NOMO-1 treated with DMSO at 0.1 percent for 48 hours (cell line): ENCODE measurements at regions not wholly inside any gene's neighbourhood (a gene's known extent, or its start where the extent isn't known, plus 50 kb on each side); places are given as distances from the start of the nearest gene placed in this dataset.

Source experiments
- DNase-seq: peaks from one replicate; lab custom pipeline; 2025; ENCODE audit not compliant: unreplicated experiment; lab: John Stamatoyannopoulos, UW

DNA sequence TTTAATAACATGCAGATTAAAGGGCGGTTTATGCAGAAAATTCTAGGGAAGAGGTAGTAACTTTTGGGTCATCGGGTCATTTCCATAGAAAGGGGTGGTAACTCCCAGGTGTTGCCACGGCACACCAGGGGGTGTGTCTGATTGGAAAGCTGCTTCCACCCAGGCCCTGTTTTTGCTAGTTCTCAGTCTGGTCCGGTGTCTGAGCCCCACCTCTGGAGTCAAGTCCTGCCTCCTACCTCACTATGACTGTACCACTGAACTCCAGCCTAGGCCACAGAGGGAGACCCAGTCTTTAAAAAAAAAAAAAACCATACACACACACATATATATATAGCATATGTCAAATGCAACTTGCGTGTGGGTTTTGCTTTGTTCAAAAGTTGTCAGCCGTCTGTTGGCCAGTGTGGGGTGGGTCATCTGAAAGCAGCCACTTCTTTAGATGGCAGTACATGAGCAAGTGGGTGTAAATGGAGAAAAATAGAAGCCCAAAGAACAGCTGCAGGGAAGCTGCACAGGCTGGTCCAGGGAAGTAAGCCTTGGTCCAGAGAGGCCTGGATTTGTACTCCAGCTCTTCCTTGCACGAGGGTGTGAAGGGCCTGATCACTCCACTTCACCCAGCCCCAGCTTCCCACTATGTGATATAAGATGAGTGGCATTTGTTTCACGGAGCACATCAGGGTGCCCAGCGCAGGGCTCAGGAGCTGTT, 110.7 kb upstream of the SPRY4 start:
- no peak for DNase-seq

DNA sequence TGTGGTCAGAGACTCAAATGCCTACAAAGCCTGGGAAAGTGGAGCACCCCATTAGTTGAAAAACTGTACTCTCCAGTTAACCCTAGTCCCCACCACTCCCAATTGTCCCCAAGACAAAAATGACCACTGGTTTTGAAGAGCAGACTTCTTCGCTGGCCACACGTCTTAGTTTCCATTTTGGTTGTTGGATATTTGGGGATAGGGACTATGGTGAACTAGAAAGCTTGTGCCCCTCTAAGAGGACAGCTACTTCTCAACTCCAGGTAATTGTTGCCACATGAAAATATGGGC, 109.4 kb upstream of the SPRY4 start:
- DNase-seq: no peak

DNA sequence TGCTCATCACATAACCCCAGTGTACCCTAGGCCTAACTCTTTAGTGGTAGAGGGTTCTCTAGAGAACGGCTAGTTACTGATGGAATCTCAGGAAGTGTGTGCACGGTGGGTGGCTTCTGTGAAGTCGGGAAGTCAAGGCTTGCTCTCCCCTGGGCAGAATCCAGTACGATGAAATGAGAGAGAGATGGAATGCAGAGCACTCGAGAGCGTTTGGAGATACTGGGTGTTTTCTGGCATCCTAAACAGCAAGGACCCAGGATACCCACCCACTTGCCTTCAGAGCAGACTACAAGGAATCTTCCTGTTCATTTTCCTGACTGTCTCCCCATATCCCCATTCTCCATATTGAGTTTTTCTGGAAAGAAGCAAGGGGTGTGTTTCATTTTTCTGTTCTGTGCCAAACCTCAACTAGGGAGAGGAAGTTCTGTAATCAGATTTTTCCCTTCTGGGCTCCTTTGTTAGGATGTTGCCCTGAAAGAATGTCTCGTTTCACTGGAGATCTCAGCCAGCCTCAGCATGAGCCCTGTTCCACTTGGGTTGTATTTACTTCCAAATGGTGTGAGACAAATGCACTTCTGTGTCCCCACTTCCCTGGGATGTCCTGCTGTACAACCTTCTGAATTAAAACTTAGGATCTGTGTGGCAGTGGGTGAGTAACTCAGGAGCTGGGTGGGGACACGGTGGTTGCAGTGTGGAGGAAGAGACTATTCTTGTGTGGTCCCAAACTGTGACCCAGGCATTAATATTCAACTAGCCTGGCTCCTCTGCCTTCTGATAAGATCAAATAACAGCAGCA, 108.9 kb upstream of the SPRY4 start:
- no peak for DNase-seq

DNA sequence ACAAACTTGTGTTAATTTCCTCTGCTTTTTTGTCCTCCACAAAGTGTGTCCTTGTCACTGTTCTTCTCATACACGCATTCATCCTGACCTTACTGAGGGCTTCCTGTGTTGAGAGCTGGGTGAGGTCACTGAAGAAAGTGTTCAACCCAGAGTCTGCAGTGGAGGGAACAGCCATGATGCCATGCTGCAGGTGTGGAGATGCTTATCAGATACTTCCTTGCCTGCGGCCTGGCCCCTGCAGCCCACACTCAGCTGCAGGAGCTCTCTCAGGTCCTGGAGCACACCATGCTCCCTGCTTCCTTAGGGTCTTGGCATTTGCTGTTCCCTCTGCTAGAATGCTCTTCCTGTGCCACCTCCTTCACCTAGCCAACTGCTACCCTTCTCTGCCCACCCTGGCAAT, 108.1 kb upstream of the SPRY4 start:
- DNase-seq: no peak

DNA sequence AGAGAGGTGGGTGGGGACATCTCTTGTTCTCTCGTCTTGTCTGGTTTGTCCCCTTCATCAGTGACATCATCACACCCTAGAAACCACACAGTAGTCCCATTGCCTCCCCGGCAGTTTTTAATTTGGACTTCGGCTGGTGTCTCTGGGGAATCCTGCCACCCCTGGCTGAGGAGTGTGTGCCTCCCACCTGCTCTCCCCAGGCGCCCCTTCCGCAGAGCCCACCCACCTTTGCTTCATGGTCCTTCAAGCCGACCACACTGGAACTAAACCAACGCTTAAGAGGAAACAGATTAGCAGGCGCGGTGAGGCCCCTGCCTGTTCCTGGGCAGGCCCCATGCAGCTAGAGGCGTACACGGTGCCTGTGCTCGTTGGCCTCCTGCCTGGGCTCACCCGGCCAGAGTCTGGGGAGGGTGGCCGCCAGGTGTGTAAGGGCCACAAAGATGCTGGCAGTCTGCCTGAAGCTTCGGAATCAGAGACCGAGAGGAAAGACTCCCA, 107.6 kb upstream of the SPRY4 start:
- DNase-seq: no peak

DNA sequence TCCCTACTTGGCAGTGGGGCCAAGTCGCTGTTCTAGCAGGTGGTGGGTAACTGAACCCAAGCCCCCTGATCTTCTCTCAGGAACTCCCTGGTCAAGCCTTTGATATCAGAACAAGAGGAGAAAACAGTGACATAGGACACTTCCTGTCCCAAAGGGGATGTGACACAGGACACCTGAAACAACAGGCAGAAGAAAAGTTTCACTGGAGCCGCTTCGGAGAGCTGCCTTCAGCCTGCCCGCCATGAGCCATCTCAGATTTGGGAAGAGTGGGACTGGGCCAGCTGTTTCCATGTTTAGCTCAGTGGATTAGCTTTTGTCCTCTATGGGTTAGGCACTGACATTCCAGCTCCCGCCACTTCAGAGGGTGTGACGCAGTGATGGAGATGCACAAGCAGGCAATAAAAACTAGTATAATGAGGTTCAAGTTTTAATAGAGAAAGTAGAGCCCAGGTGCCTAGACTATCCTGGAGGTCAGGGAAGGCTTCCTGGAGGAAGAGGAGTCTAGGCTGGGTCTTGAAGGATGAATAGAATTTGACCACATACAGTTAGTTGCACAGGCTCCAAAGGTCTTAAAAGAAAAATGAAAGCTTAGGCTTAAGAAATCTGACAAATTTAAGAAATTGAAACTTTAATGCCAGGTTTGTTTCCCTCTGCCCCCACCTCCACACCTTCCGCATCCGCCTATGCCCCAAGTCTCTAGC, 104.1 kb upstream of the SPRY4 start:
- DNase-seq: no peak

DNA sequence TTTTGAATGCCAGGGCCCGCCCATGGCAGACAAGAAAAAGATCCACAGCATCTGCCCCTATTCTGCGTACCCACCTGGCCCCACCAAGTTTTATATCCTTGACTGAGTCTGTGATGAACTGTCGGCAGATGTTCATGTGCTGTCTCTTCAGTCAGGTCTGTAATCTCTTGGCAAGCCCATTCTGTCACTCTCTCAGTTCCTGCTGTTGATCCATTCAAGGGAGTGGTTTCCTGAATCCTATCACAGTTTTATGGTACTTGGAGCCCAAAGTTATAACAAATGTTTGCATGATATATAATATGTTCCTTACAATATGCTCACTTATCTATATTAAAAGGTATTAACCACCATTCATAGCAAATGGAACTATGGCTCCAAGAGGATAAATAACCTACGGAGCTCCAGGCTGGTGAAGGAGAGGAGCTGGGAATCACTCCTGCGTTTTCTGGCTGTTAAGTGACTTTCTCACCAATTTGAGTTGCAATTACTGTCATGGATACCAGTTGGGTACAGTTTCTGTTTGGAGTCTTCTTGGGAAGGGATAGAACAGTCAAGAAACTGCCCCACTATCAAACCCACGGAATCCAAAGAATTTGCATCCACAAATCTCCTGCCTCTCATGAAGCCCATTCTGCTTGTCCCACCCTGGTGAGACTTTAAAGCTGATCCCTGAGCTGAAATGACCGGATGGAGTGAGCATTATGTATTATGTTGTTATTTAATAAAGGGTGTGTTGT, 103.4 kb upstream of the SPRY4 start:
- DNase-seq: no peak

DNA sequence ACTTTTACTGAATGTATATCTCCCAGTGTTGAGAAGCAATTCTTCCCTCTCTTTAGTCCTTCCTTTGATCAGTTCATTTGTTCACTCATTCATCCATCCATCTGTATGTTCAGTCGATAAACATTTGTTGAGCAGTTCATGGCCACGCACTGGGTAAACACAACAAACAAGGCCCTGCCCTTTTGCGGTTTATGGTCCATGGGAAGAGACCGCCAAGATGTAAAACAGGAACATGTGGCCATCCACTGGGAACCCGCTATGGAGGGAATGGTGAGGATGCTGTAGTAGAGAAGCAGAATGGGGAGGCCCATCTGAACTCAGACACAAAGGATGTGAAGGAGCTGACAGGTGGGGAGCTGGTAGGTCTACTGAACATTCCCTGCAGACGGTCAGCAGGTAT, 102.7 kb upstream of the SPRY4 start:
- DNase-seq: no peak

DNA sequence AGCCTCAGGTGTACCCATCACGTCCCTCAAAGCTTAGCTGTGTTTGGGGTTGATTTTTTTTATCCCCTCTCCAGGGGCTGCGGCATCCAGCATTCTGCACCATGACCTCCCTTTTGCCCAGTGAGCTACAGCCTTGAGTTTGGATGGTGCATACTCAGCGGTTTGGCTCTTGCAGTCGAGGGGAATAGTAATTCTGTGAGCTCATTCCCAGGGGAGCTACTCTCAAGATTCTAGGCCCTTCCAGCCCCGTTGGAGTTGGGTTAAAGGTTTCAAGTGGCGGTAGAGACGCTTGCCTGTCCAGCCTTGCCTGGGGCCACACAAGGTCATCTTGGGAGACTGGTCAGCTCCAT, 102.2 kb upstream of the SPRY4 start:
- no peak for DNase-seq

DNA sequence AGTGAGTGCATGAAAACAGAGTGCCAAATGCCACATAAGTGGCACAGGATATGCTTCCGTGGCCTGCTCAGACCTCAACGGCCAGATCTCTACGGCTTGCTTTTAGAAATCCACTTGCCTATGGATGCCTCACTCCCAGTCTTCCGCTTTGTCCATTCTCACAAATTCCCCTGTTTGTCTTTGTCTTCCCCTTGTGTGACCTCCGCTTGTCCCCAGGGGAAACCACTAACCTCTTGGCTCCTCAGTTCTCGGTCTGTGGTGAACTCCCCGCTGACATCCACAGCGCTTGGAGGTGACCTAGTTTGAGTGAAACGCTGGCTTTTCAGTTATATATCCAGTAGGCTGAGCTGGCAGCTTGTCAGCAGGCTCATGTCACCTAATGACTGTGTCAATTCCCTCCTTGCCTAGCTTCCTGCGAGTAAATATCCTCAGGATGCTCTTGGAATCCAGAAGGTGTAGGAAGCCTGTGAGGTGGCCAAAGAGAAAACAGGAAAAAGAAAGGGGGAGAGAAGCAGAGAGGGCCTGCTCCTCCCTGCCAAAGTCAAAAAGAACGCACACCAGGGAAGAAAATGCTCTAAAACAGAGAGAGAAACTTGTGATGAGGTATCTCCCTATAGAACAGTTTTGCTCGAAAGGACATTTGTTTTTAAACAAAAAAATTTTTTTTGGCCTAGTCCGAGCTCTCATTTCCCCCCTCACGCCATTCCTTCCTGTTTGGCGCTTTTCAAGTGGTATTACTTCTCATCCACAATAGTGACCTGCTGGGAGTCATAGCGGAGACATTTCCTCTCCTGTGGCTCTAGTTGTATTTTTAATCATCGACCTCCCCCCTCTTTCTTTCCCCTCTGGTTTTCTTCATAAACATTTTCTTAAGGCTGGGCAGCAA, 101.6 kb upstream of the SPRY4 start:
- no peak for DNase-seq

DNA sequence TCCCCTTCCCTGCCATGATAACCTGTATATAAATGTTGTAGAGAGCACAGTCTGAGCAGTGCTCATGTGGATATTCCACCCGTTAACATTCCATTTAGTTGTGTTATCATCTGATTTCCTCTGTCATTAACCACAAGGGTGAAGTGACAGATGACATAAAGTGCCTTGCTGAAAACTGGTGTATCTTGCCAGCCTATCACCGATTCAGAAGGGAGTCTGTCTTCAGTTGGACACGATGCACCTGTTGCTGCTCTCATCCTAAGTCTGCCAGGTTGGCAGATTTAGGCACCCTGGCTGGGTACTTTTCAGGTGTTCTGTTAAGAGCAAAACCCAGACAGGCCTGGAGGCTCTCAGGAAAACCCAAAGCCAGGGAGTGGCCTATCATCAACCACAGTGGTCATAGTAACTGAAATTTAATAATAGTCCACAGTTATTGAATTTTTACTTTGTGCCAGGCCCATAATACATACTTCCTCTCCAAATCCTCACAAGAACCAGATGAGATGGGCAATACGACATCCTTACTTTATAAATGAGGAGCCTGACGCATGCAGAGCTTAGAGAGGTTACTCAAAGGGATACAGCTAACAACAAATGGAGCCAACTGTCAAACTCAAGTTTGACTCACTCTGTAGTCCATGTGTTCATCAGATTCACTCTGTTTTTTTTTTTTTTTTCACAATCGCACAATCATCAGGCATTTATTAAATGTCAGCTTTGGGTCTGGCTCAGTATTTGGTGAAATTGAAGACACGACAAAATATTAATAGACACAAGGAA, 100.7 kb upstream of the SPRY4 start:
- no peak for DNase-seq

DNA sequence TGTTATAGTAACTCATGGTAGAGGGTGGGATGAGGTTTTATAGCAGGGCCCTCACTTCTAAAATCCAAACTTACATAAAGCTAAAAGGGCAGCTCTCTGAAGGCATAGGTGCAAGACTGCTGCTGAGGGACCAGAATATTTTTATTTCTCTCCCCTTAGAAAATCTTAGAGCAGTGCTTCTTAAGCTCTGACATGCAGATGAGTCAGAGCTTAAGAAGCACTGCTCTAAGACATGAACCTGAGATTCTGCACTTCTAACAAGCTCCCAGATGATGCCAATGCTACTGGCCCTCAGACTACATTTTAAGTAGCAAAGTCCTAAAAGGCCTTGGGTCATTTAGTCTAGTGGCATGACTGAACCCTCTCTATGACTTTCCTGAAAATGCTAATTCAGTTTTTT, 97.6 kb upstream of the SPRY4 start:
- no peak for DNase-seq

DNA sequence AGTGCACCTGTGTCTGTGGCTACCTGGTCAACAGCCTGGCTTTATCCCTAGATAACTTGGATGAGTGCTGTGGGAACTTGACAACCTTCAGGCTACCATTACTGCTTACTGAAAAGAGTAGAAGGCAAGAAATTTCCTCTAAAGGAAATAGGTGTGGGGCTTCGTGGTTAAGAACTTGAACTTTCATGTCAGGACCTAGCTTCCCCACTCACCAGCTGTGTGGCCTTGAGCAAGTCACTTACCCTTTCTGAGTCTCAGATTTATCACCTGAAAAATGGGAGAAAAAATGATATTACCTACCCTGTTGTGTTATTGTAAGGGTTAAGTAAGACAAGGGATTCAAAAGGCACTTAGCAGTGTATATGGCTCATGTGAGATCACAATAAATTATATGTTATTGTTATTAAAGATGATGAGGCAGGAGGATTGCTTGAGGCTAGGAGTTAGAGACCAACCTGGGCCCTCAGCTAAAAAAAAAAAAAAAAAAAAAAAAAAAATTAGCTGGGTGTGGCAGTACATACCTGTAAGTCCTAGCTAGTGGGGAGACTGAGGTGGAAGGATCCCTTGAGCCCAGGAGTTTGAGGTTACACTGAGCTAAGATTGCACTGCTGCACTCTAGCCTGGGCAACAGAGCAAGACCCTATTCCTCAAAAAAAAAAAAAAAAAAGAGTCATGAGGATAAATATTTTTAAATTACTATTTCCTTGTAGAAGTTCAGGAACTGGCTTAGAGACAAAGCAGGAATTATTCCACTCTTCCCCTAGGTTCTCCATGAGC, 97.0 kb upstream of the SPRY4 start:
- no peak for DNase-seq

DNA sequence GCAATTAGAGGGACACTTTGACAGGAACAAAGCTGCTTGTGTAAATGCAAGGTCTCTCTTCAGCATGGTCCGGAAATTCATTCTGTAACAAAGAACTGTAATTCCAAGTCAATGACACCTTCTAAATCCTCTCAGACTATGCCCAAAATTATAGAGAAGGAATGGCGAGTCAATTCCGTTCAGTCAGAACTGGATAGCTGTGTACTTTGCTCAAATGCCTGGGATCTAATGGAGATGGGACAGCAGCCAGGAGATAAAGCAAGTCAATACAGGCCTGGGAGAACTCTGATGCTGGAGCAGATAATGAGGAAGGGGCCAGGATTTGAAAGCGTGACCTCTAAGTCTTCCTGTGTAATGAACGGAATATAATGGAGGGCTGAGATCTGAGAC, 96.4 kb upstream of the SPRY4 start:
- DNase-seq: no peak

DNA sequence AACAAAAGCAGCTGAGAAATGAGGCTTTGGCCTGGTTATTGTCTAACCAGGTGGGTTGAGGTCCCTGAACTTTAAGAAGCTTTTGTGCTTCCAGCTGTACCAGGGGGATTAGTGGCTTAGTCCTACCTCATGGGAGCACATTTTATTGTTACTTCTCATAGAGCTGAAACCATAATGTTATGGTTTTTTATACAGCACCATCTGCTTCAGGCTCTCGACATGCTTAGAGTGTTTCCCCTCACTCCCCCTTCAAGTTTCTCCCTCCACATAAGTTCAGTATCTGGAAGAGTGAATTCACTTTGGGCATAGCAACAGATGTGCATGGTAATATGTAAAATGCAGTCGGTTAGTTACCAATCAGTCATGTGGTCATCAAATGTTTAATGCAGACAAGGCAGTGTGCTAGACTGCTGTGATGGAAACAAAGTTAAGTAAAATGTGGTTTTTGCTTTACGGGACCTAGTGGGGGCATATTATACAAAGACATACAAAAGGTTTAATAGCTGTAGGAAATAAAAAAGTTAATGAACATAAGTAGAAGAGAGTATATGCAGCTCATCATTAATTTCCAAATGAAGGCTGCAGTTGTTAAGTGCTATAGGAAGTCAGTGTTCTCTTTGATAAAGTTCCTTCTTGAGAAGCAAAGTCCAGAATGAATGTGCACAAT, 95.9 kb upstream of the SPRY4 start:
- DNase-seq: no peak

DNA sequence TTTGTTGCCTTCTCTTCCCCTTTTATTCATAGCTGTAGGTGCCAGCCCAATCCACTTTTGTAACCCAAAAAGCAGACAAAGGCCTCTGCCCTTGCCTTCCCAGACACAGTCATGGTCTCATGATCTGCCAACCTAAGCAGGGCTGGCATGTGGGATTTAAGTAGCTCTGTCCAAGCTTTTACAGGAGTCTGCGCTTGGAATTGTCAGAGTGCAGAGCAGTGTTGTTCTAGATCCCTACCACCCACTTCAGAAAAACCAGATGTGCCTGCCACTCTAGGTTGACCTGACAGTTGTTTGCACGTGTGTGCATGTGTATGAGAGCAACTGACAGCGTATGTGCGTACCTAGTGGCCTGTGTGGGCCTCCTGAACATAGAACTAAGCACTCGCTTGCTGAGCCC, 87.8 kb upstream of the SPRY4 start:
- DNase-seq: no peak

DNA sequence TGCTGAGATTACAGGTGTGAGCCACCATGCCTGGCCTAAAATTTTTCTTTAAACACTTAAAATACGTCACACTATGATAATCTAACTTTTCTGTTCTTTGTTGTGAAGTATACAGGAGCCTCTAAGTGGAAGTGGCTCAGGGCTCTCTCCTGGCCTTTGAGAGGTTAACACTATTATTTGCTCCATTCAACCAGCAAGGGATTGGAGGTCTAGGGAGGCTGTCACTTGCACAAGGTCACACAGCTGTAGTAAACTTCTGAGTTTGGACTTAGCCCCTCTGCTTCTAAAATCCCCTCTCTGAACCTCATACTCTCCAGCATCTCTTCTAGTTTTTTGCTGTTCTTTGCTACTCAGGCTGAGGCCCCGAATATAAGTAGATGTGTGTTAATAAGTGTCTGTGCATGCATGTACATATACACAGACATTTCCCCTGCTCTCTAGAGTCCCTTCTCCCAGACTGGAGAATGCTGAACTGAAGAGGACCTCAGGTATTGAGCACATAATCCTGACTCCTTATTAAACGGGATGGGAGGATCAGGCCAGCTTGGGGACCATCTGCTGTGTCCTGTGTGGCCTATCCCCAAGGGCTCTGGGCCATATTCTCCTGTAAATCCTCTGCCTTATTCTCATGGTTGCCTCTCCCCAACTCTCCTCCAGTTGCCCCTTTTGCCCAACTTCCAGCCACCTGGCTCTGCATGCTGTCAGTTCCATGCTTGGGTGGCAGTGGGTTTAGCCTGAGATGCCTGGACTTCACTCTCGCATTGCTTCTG, 87.0 kb upstream of the SPRY4 start:
- DNase-seq: no peak

DNA sequence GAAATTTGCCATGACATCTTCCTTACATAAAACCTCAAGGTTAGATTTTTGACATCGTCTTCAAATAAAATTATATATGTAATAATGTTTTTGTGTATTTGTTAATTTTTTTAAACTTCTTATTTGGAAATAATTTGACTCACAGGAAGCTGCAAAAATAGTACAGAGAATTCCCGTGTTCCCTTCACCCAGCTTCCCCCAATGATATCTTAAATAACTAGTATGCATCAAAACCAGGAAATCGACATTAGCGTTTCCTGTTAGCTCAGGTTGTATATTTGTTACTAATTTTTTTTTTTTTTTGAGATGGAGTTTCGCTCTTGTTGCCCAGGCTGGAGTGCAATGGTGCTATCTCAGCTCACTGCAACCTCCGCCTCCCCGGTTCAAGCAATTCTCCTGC, 86.3 kb upstream of the SPRY4 start:
- no peak for DNase-seq
